ENCODE measurements at regions not wholly inside any gene's neighbourhood (a gene's known extent, or its start where the extent isn't known, plus 50 kb on each side); places are given as distances from the start of the nearest gene placed in this dataset.

GRCh38 chr9:25224996-25225395 lies 453.2 kb downstream of the TUSC1 start:
- no peak overlapping the region for H3K27ac ChIP-seq (ENCODE audit: low read depth, low read length)
- Mint-ChIP-seq H3K36me3 (ENCODE audit: low read depth) (peaks cover 4% of the 10 kb centered on the region), H3K27ac (no peak overlapping the region), H3K9me3 (peaks cover 23% of the 10 kb centered on the region), H3K4me1 (no peaks in the 10 kb centered on the region), H3K27me3 (ENCODE audit: insufficient read depth) (no peaks in the 10 kb centered on the region), H3K4me3 (no peak overlapping the region)
- WGBS, 2 experiments (ENCODE audit: insufficient coverage in 1 of 2, insufficient read length in 1 of 2), result 93 to 100% methylated on average over 2 of the region's 2 CpGs
- H3K36me3 ChIP-seq (ENCODE audit: control insufficient read depth, insufficient read depth, low read length), result no peaks in the 10 kb centered on the region
- no peaks in the 10 kb centered on the region for H3K27me3 ChIP-seq (ENCODE audit: control insufficient read depth, insufficient read depth, low read length, poor library complexity, severe bottlenecking)
- no peak for DNase-seq
- no peak overlapping the region for H3K4me3 ChIP-seq (ENCODE audit: low read length)
- H3K9me3 ChIP-seq (ENCODE audit: control insufficient read depth, low read length), result no peaks in the 10 kb centered on the region
- H3K4me1 ChIP-seq (ENCODE audit: control insufficient read depth, insufficient read depth, low read length), result no peaks in the 10 kb centered on the region
- H3K9ac ChIP-seq (ENCODE audit: extremely low read depth, low read length, poor library complexity, severe bottlenecking), result no peak overlapping the region
- no peak for TF ChIP-seq CTCF (conservative IDR thresholded peaks at IDR 0.05)

GRCh38 chr9:25224309-25224708 lies 453.9 kb downstream of the TUSC1 start:
- Mint-ChIP-seq H3K27me3 (ENCODE audit: insufficient read depth) (no peaks in the 10 kb centered on the region), H3K36me3 (ENCODE audit: low read depth) (peaks cover 4% of the 10 kb centered on the region), H3K4me1 (no peaks in the 10 kb centered on the region), H3K27ac (no peak overlapping the region), H3K4me3 (no peak overlapping the region), H3K9me3 (peaks cover 17% of the 10 kb centered on the region)
- H3K9me3 ChIP-seq (ENCODE audit: control insufficient read depth, low read length), result no peaks in the 10 kb centered on the region
- TF ChIP-seq CTCF (conservative IDR thresholded peaks at IDR 0.05), result peak; percentile 61
- H3K27ac ChIP-seq (ENCODE audit: low read depth, low read length), result no peak overlapping the region
- no peak for DNase-seq
- no peaks in the 10 kb centered on the region for H3K36me3 ChIP-seq (ENCODE audit: control insufficient read depth, insufficient read depth, low read length)
- 100% methylated on average over 1 to 2 of the region's 2 CpGs for WGBS, 2 experiments (ENCODE audit: insufficient coverage in 1 of 2, insufficient read length in 1 of 2)
- no peaks in the 10 kb centered on the region for H3K27me3 ChIP-seq (ENCODE audit: control insufficient read depth, insufficient read depth, low read length, poor library complexity, severe bottlenecking)
- no peaks in the 10 kb centered on the region for H3K4me1 ChIP-seq (ENCODE audit: control insufficient read depth, insufficient read depth, low read length)
- no peak overlapping the region for H3K4me3 ChIP-seq (ENCODE audit: low read length)
- H3K9ac ChIP-seq (ENCODE audit: extremely low read depth, low read length, poor library complexity, severe bottlenecking), result no peak overlapping the region

GRCh38 chr9:25212361-25212760 lies 465.9 kb downstream of the TUSC1 start:
- Histone ChIP-seq H3K36me3 (ENCODE audit: control insufficient read depth, insufficient read depth, low read length) (no peaks in the 10 kb centered on the region), H3K4me1 (ENCODE audit: control insufficient read depth, insufficient read depth, low read length) (no peaks in the 10 kb centered on the region), H3K27ac (ENCODE audit: low read depth, low read length) (no peak overlapping the region), H3K4me3 (ENCODE audit: low read length) (no peak overlapping the region), H3K27me3 (ENCODE audit: control insufficient read depth, insufficient read depth, low read length, poor library complexity, severe bottlenecking) (no peaks in the 10 kb centered on the region), H3K9me3 (ENCODE audit: control insufficient read depth, low read length) (no peaks in the 10 kb centered on the region), H3K9ac (ENCODE audit: extremely low read depth, low read length, poor library complexity, severe bottlenecking) (no peak overlapping the region)
- WGBS, 2 experiments (ENCODE audit: insufficient coverage in 1 of 2, insufficient read length in 1 of 2), result 90 to 92% methylated on average over 4 to 5 of the region's 5 CpGs
- no peaks in the 10 kb centered on the region for H3K27me3 Mint-ChIP-seq (ENCODE audit: insufficient read depth)
- H3K4me3 Mint-ChIP-seq, result no peak overlapping the region
- H3K9me3 Mint-ChIP-seq, result no peaks in the 10 kb centered on the region
- no peak for DNase-seq
- H3K36me3 Mint-ChIP-seq (ENCODE audit: low read depth), result no peaks in the 10 kb centered on the region
- H3K4me1 Mint-ChIP-seq, result peaks cover 12% of the 10 kb centered on the region
- no peak overlapping the region for H3K27ac Mint-ChIP-seq
- TF ChIP-seq CTCF (conservative IDR thresholded peaks at IDR 0.05), result no peak
